Stimulated activated CD8-positive, alpha-beta memory T cell treated with anti-CD3 and anti-CD28 coated beads, Interleukin-2, amount 100 ng/mL, for 48 hours (primary cell): ENCODE measurements at regions not wholly inside any gene's neighbourhood (a gene's known extent, or its start where the extent isn't known, plus 50 kb on each side); places are given as distances from the start of the nearest gene placed in this dataset.

ENCODE experiments used
- DNase-seq, 2 donors: peaks; one replicate each; pipeline ENCODE4 v3.0.0-alpha.2; 2020; ENCODE audit warnings: low read depth in 2 of 2

GRCh38 chr2:12827721-12828120, 111.0 kb downstream of the TRIB2 start:
- DNase-seq: no peak

GRCh38 chr2:12828980-12829379, 112.2 kb downstream of the TRIB2 start:
- DNase-seq: no peak

GRCh38 chr2:12831016-12831415, 114.3 kb downstream of the TRIB2 start:
- DNase-seq: no peak

GRCh38 chr2:12834239-12834638, 117.5 kb downstream of the TRIB2 start:
- no peak for DNase-seq

- DNase-seq: no peak
Observed at GRCh38 chr2:12835733-12836132, 119.0 kb downstream of the TRIB2 start.

GRCh38 chr2:12839339-12839738, 122.6 kb downstream of the TRIB2 start:
- DNase-seq: no peak

GRCh38 chr2:12841021-12841420, 124.3 kb downstream of the TRIB2 start:
- DNase-seq: no peak

GRCh38 chr2:12842917-12843316, 126.2 kb downstream of the TRIB2 start:
- DNase-seq: no peak

- DNase-seq: no peak
Observed at GRCh38 chr2:12844511-12844910, 127.8 kb downstream of the TRIB2 start.

- no peak for DNase-seq
Observed at GRCh38 chr2:12847694-12848575, 131.2 kb downstream of the TRIB2 start.

GRCh38 chr2:12852135-12852534, 135.4 kb downstream of the TRIB2 start:
- DNase-seq: no peak

- no peak for DNase-seq
Observed at GRCh38 chr2:12854001-12854530, 137.3 kb downstream of the TRIB2 start.

- DNase-seq: no peak
Observed at GRCh38 chr2:12855508-12855907, 138.8 kb downstream of the TRIB2 start.

GRCh38 chr2:12856934-12857601, 140.3 kb downstream of the TRIB2 start:
- DNase-seq: no peak

- DNase-seq: no peak
Observed at GRCh38 chr2:12857891-12858290, 141.2 kb downstream of the TRIB2 start.

GRCh38 chr2:12858786-12859185, 142.1 kb downstream of the TRIB2 start:
- no peak for DNase-seq

- no peak for DNase-seq
Observed at GRCh38 chr2:12861344-12861930, 144.7 kb downstream of the TRIB2 start.

- DNase-seq: no peak
Observed at GRCh38 chr2:12862541-12862940, 145.8 kb downstream of the TRIB2 start.

GRCh38 chr2:12863937-12864336, 147.2 kb downstream of the TRIB2 start:
- DNase-seq: no peak

GRCh38 chr2:12867631-12868287, 151.0 kb downstream of the TRIB2 start:
- DNase-seq: no peak

- DNase-seq: no peak
Observed at GRCh38 chr2:12870692-12871091, 154.0 kb downstream of the TRIB2 start.

GRCh38 chr2:12871694-12872315, 155.1 kb downstream of the TRIB2 start:
- no peak for DNase-seq
